GM19025 (cell line): ENCODE measurements at regions not wholly inside any gene's neighbourhood (a gene's known extent, or its start where the extent isn't known, plus 50 kb on each side); places are given as distances from the start of the nearest gene placed in this dataset.
"Not testable (repeated sequence)": the region's sequence is repeated elsewhere in the genome, so short reads cannot be mapped to it uniquely, and the experiment has no call there.

Experiments used
- ATAC-seq: cut with Tn5 transposase; IDR thresholded peaks from one replicate; pipeline ENCODE4 v1.9.1; 2021; ENCODE audit warnings: mild to moderate bottlenecking, low read depth, moderate library complexity; ENCODE audit not compliant: unreplicated experiment

GRCh38 chr4:149211876-149212275 lies 603.8 kb downstream of the IQCM start:
- no peak for ATAC-seq

DNA sequence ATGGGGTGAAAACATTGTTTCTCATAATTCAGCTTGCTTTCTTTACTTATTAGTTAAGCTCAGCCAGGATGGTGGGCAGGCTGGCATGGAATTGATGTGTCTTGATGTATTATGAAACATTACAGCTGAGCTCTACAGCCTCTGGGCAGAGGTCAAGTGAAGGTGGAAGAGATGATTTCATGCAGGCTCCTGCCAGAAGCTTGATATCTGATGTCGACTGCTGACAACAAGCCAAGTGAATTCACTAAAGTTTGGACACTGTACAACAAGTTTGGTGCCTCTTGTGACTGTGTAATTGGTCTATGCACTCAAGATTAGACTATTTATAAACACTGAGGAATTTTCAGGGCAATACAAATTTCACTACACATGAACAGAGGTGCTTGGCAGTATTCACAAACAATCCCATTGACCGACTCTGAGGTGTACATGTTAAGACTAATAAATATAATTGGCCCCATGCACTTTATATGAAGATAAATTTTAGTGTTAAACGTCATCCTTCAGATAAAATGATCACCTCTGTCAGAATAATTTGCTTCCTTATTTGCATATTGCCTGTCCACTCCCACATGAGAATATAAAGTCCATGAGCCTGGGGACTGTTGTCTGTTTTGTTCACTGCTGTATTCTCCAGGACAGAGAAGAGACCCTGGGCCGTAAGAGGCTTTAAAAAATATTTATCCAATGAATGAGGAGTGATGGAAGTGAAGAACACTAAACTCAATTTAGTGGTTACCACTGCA lies 612.2 kb downstream of the IQCM start:
- no peak for ATAC-seq

DNA sequence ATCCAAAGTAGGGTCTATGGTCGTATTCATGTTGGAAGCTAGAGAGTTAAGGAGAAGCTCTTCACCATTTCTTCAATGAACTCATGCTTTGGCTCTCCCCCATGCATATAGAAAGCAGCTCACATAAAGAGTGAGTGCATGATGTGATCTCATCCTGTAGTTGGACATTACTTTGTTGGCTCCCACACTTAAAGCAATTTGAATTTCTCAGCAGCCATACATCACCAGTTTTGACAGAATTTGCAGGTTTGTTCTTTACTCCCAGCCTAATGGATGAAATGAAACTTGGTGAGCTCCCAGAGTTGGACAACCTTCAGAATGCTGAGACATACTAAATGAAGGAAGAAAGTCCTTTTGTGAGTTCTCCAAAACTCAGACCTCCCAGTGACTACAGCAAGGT lies 613.5 kb downstream of the IQCM start:
- no peak for ATAC-seq

- ATAC-seq, result no peak
Observed at GRCh38 chr4:149199594-149199993, 616.0 kb downstream of the IQCM start.

- no peak for ATAC-seq
Observed at GRCh38 chr4:149194061-149194460, 621.6 kb downstream of the IQCM start.

DNA sequence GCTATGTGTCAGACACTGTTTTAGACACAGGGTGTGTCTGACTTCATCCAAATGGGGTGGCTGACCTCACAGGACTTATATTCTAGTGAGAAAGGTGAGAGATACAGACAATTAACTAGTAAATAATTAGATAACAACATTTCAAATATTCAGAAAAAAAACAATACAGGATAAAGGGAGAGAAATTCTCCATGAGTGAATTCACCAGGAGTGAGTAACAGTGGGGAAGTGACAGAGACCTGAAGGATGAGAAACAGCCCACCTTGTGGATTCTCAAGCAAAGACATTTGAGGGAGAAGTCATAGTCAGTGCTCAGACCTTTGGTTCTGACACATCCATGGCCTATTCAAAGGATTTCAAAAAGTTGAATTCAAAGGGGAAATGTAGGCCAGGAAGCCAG lies 627.9 kb downstream of the IQCM start:
- no peak for ATAC-seq

DNA sequence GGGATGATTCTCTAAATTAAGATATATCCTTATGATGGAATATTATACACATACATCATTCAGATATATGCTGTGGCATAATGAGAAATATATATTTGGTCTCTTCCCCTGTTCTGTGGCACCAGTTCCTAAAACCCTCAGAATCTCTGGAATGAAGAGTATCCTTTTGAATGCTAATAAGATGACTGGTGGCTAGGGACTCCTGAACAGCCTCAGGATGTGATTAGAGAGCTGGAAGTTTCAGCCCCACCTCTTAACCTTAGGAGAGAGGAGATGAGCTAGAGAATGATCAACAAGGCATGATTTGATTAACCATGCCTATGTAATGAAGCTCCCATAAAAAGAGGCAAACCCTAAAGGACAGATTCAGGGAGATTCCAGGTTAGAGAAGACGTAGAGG lies 632.0 kb downstream of the IQCM start:
- no peak for ATAC-seq

DNA sequence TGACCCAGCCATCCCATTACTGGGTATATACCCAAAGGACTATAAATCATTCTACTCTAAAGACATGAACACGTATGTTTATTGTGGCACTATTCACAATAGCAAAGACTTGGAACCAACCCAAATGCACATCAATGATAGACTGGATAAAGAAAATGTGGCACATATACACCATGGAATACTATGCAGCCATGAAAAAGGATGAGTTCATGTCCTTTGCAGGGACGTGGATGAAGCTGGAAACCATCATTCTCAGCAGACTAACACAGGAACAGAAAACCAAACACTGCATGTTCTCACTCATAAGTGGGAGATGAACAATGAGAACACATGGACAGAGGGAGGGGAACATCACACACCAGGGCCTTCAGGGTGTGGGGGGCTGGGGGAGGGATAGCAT lies 634.2 kb downstream of the IQCM start:
- ATAC-seq, result not testable (repeated sequence)

DNA sequence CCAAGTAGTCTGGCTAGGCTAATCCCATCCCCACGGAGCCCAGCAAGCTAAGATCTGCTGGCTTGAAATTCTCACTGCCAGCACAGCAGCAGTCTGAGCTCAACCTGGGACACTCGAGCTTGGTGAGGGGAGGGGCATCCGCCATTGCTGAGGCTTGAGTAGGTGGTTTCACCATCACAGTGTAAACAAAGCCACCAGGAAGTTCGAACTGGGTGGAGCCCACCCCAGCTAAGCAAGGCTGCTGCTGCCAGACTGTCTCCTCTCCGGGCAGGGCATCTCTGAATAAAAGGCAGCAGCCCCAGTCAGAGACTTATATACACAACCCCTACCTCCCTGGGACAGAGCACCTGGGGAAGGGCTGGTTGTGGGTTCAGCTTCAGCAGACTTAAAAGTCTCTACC lies 639.6 kb downstream of the IQCM start:
- ATAC-seq, result no peak

- ATAC-seq, result no peak
Observed at GRCh38 chr4:149175549-149175948, 640.1 kb downstream of the IQCM start.

DNA sequence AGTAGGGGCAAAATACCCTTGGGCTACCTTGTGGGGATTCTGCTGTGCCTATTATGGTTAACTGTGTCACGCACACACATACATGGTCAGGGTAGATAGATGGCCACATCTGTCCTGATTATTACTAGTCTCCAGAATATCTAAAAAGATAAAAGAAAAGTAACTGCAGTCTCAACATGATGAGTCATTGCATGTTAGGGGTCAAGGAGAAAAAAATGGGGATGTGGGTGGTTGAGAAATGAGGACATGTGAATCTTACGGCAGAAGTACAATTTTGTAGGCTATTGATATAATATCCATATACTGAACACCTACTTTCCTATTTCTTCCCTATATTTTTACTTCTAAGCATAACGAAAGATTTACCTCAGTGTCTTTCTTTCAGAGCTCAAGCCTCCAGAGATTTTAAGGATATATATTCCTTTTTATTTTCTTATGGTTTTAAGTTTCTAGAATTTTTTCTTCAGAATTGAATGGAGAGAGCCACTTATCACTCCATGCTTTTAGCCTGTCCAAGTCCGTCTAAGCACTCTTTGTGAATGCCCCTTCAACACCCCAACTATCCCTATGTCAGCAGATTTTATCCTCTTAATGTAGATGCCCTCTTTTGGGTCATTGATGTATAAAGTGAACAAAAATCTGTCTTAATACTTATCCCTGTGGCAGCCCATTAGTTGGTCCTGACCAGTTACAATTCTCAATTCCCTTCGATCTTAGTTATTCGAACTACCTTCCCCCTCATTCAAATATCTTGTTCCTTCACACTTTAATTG lies 642.2 kb downstream of the IQCM start:
- no peak for ATAC-seq

DNA sequence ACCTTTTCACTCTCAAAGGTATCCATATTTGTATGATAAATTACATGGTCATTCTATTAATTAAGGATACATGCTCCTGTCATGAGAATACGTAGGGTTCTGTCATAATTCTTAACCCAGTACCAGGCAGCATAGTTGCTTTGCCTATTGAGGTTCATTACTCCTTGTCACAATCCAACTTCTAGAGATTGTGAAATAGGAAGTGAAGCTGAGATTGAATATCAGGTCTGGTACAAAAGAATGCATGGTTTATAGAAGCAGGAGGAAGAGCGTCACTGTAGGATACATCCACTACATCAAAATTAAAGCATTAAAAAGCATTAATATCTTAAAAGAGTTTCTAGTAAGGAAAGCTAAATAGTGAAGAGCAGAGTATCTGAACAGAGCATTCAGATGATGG lies 647.0 kb downstream of the IQCM start:
- ATAC-seq, result no peak

GRCh38 chr4:149166876-149167275 lies 648.8 kb downstream of the IQCM start:
- ATAC-seq, result no peak

DNA sequence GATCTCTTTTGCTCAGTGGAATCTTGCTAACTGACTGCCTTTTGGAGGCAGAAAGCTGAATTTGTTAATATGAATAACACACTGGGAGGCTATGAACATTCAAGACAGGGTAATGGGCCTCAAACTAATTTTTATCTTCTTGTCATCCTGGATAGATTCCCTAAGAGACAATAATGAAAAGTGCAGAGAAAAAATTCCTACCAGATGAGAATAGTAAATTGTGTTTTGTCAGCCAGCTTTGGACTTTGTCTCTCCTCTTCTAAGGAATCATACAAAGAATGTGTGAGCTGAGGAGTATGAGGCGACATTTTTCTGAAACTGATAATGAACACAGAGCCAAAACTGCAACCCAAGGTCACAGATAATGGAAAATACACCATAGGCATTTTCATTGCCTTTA lies 649.3 kb downstream of the IQCM start:
- no peak for ATAC-seq

GRCh38 chr4:149164282-149164681 lies 651.4 kb downstream of the IQCM start:
- no peak for ATAC-seq

- ATAC-seq, result no peak
Observed at GRCh38 chr4:149161247-149161646, 654.4 kb downstream of the IQCM start.

DNA sequence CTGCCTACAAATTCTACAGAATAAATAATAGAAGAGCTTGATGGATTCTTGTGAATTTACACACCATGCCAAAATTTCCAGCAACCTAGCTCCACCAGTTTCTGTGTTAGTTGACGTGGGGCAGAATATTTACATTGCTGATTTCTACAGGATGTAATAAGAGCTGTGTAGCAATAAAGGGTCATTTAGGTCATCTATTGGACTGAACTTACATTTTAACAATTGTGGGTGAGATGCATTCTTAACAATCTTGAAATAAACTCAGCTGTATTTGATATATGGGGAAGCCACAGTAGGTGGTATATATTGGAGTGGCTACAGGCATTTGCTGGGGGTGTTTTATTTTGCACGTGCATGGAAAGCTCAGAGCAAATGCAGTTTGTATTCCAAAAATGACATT lies 655.3 kb downstream of the IQCM start:
- ATAC-seq, result no peak

GRCh38 chr4:149158817-149159216 lies 656.8 kb downstream of the IQCM start:
- no peak for ATAC-seq

DNA sequence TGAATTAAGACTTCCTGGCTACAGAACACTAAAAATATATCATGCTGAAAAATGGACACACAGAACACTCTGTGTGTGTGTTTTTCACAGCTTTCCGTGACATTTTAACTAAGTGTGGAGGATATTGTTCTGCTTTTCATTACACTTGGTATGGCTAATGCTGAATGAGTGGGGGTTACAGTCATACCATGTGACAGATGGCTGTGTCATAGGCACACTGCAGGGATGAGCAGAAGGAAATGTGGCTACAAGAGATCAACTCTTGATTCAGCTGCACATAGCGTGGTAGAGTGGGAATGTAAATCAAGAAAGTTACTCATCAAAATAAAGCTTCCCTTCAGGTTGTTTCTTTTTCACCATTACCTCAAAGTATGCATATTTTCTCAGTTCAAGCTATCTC lies 669.8 kb downstream of the IQCM start:
- no peak for ATAC-seq

GRCh38 chr4:149144060-149144459 lies 671.6 kb downstream of the IQCM start:
- ATAC-seq, result no peak

- ATAC-seq, result no peak
Observed at GRCh38 chr4:149141391-149141790, 674.3 kb downstream of the IQCM start.

DNA sequence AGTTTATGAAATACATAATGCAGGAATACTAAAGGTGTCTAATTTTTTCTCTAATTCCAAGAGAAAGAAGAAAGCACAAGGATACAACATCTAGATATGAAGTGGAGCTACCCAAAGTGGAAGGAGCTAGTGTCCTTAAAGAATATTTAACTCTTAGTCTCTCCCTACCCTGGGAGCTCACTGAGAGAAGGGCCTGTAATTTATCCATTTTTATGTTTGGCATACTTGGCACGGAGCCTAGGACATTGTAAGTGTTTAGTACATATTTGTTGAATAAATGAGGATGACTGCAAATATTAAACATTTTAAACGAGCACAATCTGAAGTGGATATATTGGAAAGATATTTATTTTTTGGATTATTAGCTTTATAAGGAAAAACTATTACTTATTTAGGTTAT lies 674.8 kb downstream of the IQCM start:
- no peak for ATAC-seq
